AG04450 (cell line): ENCODE measurements at regions not wholly inside any gene's neighbourhood (a gene's known extent, or its start where the extent isn't known, plus 50 kb on each side); places are given as distances from the start of the nearest gene placed in this dataset.

Experiments
- CTCF ChIA-PET: fragments of 300-600, 350-600 bp; formaldehyde crosslinking; extraction: SDS; loops from one replicate; lab custom pipeline; 2022; ENCODE audit warnings: antibody characterized with exemption, inconsistent platforms; lab: Charles Lee
- POLR2A ChIA-PET: fragments of 350-600 bp; formaldehyde crosslinking; extraction: SDS; loops from one replicate; lab custom pipeline; 2021; ENCODE audit warnings: antibody characterized with exemption, inconsistent platforms; lab: Yijun Ruan, JAX
- DNase-seq: peaks from one replicate; pipeline ENCODE4 v3.0.0-alpha.2; 2011; ENCODE audit warnings: low read depth, low spot score
- H3K27ac ChIP-seq: one replicate; pipeline ENCODE4 v1.5.1; 2012; ENCODE audit warnings: low read depth, low read length, control low read depth
- H3K27me3 ChIP-seq: one replicate; pipeline ENCODE4 v1.6.0; 2012; ENCODE audit warnings: low read length; ENCODE audit not compliant: control insufficient read depth, insufficient read depth
- H3K4me3 ChIP-seq: 2 replicates; pipeline ENCODE4 v1.5.1; 2011; ENCODE audit warnings: mild to moderate bottlenecking, low read depth, low read length, control low read depth
- H3K9me3 ChIP-seq: 2 replicates; pipeline ENCODE4 v1.5.1; 2012; ENCODE audit warnings: low read length; ENCODE audit not compliant: control insufficient read depth, insufficient read depth
- TF ChIP-seq, protein P1 (sequence below): IDR thresholded peaks from 2 replicates; pipeline ENCODE4 v1.5.1; 2011; ENCODE audit warnings: low read depth, low read length, control low read depth, inconsistent platforms

DNA sequence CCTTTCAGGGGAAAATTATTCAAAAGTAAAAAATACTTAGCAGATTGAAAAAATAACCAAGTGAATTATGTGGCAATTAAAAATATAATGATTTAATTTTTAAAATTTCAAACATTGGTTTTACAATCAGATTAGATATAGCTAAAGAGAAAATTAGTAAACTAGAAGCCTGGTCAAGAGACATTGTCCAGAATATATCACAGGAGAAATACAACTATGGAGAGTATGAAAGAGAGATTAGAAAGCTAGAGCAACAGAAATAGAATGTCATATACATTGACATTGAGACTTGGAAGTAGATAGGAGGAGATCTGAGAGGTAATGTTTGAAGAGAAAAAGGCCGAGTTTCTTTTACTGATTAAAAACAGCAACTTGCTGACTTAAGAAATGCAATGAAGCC lies 476.4 kb upstream of the SLC10A2 start:
- H3K4me3 ChIP-seq = no peak overlapping the region
- H3K9me3 ChIP-seq = peaks cover 10% of the 10 kb centered on the region; the same call in 1 of the 2 replicates
- CTCF ChIA-PET = no interaction called here
- no peak for DNase-seq
- POLR2A ChIA-PET = no interaction called here
- no peak overlapping the region for H3K27ac ChIP-seq
- TF ChIP-seq, protein P1, sequence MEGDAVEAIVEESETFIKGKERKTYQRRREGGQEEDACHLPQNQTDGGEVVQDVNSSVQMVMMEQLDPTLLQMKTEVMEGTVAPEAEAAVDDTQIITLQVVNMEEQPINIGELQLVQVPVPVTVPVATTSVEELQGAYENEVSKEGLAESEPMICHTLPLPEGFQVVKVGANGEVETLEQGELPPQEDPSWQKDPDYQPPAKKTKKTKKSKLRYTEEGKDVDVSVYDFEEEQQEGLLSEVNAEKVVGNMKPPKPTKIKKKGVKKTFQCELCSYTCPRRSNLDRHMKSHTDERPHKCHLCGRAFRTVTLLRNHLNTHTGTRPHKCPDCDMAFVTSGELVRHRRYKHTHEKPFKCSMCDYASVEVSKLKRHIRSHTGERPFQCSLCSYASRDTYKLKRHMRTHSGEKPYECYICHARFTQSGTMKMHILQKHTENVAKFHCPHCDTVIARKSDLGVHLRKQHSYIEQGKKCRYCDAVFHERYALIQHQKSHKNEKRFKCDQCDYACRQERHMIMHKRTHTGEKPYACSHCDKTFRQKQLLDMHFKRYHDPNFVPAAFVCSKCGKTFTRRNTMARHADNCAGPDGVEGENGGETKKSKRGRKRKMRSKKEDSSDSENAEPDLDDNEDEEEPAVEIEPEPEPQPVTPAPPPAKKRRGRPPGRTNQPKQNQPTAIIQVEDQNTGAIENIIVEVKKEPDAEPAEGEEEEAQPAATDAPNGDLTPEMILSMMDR = no peak
- no peaks in the 10 kb centered on the region for H3K27me3 ChIP-seq

DNA sequence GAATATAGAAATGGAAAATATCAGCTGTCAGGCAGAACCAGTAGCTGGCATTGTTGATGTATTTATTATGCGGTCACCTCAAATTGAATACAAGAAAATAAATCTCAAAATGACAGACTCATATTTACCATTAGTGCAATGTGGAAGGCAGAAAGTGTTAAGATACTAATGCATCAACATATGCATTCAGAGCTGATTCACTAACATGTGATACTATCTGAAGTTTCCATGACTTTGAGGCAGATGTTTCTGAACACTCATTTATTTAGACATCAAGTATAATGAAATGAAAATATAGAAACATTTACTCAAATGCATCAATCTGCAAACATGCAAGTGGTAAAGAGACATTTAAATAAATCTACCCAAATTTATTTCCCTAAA lies 474.2 kb upstream of the SLC10A2 start:
- ChIA-PET CTCF (no interaction called here), POLR2A (no interaction called here)
- DNase-seq = no peak
- TF ChIP-seq, protein P1 = no peak
- Histone ChIP-seq H3K27ac (no peak overlapping the region), H3K4me3 (no peak overlapping the region), H3K27me3 (no peaks in the 10 kb centered on the region), H3K9me3 (peaks cover 11% of the 10 kb centered on the region; the same call in 1 of the 2 replicates)

DNA sequence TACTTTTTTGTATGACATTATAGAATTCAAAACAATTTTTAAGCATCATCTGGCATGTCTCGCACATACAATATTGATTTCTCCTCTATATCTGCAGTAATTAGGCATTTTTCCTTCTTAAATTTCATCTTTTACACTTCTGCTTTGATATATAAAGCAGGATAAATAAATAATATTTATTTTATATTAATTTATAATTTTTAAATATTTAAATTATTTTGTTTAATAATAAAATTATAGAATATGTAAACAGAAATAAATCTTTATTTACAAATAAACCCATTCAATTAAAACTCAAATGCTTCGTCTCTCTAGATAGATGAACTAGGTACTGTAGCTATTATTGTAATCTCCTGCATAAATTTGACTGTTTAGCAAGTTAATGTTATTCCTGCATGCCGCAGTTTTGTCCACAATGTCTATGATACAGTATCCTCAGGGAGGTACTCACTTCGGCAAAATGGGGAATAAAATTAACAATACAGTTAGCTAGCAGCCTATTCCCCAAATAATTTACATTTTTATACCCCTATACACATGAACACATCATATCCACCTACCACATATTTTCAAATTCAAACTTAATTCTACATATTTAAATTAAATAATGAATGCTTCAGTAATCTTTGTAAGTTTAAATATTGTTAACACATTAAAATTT lies 473.6 kb upstream of the SLC10A2 start:
- TF ChIP-seq, protein P1 = no peak
- no peak for DNase-seq
- Histone ChIP-seq H3K9me3 (peaks cover 9% of the 10 kb centered on the region; the same call in 1 of the 2 replicates), H3K27me3 (no peaks in the 10 kb centered on the region), H3K4me3 (no peak overlapping the region), H3K27ac (no peak overlapping the region)
- CTCF ChIA-PET = no interaction called here
- POLR2A ChIA-PET = no interaction called here

DNA sequence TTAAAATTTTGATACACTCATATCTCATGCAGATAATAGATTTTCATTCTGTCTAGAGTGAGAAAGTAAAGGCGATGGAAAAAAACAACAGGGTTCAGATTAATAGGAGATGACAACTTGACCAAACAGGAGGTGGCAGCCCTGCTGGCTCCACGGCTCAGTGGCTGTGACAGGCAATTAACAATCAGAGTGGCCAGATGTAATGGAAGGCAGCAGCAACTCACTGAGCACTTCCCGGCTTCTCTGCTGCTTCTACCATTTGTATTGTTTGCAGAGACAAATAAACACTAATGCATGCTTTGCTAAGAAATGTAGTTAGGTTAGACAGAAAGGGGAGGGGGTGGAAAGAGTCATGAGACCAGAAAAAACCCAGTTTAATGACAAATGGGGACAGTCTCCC lies 473.0 kb upstream of the SLC10A2 start:
- no peak overlapping the region for H3K27ac ChIP-seq
- CTCF ChIA-PET = no interaction called here
- no peaks in the 10 kb centered on the region for H3K27me3 ChIP-seq
- TF ChIP-seq, protein P1 = no peak
- no peak overlapping the region for H3K4me3 ChIP-seq
- H3K9me3 ChIP-seq = peaks cover 9% of the 10 kb centered on the region; the same call in 1 of the 2 replicates
- no peak for DNase-seq
- POLR2A ChIA-PET = no interaction called here

DNA sequence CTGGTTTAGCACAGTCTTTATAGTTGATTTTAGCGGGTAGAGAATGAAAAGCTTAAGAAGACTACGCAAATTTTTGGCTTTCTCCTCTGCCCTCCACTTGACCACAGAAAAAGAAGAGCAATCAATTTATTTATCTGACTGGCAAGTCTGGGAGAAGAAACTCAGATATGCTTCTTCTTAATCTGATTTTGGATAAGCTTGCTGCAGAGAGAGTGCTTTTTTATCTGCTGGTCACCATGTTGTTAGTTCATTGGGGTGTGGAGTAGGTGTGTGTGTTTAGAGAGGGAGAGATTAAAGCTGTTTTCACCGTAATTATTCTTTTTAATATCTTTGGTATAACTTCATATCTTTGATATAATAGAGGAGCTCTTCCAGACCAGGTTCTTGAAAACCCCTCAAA lies 471.4 kb upstream of the SLC10A2 start:
- H3K27me3 ChIP-seq = no peaks in the 10 kb centered on the region
- ChIA-PET POLR2A (no interaction called here), CTCF (no interaction called here)
- no peak for DNase-seq
- TF ChIP-seq, protein P1 = no peak
- H3K9me3 ChIP-seq = peaks cover 17% of the 10 kb centered on the region; the same call in 1 of the 2 replicates
- H3K27ac ChIP-seq = no peak overlapping the region
- no peak overlapping the region for H3K4me3 ChIP-seq
